GM21825 (cell line): ENCODE measurements at regions not wholly inside any gene's neighbourhood (a gene's known extent, or its start where the extent isn't known, plus 50 kb on each side); places are given as distances from the start of the nearest gene placed in this dataset.
A peak's percentile ranks its signal among the peaks of the same experiment; 100 is the strongest.

Experiments
- ATAC-seq: cut with Tn5 transposase; IDR thresholded peaks from one replicate; pipeline ENCODE4 v1.9.1; 2021; ENCODE audit warnings: mild to moderate bottlenecking, moderate library complexity; ENCODE audit not compliant: unreplicated experiment

DNA sequence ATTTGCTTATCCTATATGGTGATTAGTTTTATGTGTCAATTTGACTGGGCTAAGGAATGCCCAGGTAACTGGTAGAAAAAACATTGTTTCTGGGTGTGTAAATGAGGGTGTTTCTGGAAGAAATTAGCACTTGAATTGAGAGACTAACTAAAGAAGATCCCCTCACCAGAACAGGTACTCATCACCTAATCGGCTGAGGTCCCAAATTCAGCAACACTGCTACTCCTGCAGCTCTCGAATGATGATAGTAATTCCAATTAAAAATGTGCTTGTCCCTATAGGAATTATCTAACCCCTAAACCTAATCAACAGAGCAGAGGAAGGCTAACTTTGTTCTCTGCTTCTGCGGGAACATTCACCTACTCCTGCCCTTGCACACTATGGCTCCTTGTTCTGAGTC, 464.5 kb upstream of the CHST9 start:
- no peak for ATAC-seq

DNA sequence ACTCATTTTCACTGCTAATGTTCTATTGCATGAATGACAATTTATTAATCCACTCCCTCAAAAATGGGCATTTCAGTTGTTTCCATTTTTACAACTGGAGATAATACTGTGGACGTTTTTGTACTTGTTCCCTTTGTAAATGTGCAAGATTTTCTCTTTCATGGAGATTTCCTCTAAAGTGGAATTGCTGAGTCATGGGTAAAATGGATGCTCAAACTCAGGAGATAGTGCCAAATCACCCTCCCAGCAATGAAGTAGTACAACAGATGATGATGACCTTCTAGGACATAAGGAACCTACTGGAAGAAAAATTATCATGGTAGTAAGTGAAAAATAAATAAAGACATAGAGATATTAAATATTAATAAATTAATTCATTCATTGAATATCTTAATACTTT, 460.8 kb upstream of the CHST9 start:
- ATAC-seq: no peak

DNA sequence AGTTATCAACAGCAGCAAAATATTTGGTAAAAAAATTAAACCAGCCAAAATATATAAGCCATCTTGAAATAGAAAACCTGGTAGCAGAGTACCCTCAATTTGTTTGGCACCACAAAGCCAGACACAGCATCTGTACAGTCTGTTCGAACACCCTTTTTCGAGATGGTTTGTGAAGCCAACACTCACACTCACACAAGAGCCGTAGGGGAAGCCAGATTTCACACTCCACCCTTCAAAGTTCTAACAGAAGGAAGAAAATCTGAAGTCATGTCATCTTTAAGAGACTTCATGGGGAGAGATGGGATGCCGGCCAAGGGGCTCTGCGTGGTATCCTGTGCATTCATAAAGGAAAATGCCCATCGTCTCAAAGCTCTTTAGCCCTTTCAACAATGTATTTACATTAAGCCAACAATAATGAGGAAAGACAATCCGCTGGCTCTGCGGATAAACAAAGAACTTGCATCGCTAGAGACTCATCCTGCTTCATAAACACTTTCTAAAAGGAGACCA, 451.5 kb upstream of the CHST9 start:
- ATAC-seq: no peak

DNA sequence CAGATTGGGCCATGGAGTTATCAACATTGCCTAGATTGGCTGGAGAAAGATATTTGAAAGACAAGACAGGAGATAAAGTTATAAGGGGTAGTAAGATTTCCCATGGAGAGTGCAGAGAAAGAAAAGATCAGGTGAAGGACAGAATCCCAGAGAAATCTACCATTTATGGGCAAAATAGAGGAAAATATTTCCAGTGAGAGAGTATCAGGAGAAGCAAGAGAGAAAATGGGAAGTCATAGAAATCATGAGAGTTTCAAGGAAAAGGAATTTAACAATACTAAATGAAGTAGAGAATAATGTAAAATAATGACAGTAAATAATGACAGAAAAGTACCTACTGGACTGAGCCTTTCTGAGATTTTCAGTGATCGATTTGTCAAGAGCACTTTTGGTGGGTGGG, 447.6 kb upstream of the CHST9 start:
- no peak for ATAC-seq

DNA sequence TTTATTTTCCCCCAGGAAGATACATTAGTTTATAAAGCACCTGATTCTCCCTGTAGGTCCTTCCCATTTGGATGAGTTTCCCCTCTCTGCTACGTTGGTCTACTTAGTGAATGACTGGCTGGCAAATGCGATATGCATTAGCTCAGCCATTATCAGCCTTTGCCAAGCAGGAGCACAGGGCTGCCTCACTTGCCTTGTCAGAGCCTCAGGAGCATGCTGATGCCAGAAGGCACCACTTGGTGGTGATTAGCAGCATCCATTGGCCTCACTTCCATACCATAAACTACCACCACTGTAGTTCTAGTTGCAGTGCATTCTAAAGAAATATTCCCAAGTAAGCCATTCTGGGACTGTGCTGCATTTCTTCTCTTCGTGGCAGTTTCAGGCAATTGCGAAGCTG, 442.8 kb upstream of the CHST9 start:
- no peak for ATAC-seq

DNA sequence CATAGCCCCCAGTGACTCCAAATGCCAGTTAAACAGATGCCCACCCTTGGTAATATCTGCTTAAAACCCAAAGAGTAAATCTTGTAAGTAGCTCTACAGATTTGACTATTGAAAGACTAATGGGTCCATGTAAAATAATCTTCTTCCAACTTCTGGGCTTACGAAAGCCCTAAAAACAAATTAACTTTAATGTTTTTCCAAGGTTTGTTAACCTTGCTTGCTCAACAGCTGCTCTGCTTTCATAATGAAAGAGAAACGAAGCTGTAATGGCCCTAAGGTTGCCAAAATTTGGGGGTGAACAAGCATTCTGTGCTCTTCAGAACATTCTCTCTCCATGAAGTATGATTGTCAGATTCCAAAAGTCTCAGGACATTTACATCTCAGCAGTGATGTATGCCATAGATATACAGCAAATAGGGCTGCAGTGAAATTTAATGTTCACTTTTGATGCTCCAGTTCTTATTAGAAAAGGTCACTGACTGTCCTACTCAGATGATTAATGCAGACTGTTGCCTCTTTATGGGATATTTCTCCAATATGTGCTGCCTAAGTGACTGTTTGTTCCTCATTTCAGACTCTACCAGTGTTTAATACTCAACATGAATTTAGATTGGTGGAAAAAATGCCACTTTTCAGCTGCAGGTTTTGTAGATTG, 436.3 kb upstream of the CHST9 start:
- no peak for ATAC-seq

DNA sequence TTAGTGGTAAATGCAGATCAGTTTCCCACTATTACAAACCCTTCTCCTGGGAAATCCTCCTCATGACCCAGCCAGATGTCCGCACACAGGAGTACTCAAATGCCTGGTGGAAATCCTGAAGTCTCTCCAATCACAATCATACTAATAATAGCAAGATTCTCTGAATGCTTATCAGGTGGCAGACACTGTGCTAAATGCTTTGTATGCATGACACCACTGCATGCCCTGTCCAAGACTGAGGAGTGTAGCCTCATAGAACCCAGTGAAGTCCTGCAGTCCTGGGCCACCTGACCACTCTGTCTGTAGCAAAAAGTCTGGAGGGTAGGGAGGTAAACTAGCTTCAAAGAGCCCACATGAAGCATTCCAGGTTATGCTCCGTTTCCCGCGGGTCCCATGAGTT, 434.8 kb upstream of the CHST9 start:
- no peak for ATAC-seq

DNA sequence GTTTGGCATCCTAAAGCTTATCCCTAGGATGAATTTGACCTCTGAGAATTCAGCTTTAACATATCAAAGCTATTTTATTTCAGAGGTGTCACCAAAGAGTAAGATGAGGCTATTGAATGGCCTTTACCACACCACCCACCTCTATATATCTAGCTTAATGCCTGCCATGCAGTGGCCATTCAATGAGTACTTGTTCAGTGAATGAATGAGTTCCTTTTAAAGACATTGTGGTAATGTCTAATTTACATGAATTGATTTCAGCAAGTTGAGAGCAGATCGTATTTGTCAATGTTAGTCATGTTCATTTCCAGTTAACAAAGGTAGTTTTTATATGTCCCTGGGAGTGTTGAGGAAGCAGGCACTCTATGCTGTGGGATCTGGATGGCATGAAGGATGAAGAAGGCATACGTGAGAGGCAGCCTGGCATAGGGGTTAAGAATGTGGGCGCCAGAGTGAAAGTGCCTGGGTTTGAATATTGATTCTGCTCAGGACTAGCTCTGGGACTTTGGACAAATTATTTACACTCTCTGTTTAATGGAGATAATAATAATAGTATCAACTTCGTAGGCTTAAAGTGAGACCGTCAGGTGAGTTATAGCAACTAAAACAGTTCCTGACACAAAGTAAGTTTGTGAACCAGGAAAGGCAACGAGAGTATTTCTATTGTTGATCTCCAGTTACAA, 434.1 kb upstream of the CHST9 start:
- ATAC-seq: no peak

DNA sequence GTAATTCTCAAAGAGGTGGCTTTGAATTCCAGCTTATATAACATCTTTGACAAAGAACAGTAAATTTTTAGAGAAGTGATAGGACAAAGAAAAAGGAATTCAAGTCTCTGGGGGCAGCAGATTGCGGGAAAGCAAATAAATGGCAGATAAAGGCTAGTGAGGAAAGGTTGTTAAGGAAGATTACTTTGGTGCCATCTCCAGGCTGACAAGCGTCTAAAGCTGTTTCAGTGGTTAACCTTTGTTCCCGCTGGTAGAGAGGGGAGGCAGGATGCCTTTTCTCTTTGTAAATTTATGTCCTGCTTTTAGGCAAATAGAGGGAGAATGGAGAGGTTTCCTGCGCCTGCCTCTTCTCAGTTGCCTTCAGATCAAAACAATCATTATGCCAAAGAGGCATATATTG, 431.2 kb upstream of the CHST9 start:
- no peak for ATAC-seq

DNA sequence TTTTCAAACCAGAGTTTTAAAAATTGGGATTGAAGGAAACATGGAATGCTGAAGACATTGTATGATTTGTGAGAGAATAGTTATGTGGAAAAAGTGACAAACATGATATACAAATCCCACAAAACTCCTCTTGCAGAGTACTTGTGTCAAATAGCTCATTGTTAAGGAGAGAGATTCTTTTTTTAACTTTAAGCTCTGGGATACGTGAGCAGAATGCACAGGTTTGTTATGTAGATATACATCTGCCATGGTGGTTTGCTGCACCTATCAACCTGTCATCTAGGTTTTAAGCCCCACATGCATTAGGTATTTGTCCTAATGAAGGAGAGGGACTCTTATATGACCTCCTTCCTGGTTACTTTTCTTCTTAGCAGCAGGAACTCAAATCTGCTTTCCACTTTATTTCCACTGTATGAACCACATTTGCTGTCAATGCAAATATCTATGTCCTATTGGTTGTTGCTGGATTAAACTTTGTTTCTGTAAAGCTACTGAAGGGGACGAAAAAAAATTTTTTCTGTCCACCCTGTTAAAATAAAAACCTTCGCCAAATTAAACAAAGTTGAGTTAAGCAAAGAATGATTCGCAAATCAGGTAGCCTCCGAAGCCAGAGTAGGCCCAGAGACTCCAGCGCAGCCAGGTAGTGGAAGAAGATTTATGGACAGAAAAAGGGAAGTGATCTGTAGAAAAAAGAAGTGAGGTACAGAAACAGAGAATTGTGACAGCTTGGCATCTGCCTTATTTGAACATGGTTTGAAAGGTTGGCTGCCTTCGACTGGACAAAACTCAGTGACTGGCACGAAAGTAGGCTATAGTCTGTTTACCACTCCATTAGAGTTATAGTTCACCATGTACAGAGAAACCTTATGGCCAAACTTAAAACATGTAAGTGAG, 430.1 kb upstream of the CHST9 start:
- ATAC-seq: no peak

DNA sequence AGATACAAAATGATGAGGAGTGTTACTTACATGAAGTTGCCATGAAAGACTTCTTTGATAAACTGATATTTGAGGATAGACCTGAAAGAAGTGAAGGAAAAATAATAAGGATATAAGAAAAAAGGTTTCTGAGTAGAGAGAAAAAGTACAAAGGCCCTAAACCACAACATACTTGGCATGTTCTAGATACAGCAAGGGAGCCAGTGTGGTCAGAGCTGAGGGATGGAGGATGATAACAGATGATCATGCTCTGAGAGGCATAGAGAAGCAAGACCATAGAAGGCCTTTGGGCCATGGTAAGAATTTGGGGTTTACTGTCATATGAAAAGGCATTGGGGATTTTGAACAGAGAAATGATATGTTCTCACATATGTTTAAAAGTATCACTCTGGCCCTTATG, 424.1 kb upstream of the CHST9 start:
- ATAC-seq: no peak

DNA sequence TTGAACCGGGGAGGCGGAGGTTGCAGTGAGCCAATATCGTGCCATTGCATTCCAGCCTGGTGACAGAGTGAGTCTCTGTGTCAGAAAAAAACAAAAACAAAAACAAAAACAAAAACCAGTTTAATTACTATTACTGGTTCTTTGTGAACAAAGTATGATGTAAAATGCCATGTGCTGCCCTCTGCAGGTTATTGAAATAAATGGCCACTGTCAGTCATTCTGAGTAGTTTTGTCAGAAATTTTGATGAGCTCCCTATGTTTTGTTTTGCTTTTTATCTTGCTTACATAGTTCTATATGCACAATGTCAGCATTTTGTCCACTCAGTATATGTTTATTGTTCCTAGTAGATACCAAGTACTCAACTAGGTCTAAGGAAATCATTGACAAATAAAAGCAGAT, 423.6 kb upstream of the CHST9 start:
- ATAC-seq: no peak

DNA sequence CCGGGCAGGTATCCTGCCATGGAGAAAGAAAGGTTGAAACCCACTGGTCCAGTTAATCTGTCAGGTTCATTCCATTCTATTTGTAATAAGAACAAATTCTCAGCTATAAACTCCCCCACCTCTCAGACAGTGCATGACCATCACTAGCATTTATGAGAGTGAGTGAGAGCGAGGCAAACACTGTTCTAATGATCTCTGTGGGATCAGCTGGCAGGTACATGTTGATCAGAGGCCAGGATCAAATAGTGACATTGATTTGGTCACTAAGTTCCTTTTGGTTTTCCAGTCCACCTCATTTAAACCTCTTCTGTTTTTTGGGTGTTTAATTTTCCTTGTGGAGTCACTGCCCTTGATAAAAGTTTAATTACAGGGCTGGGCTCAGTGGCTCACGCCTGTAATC, 423.1 kb upstream of the CHST9 start:
- ATAC-seq: no peak

DNA sequence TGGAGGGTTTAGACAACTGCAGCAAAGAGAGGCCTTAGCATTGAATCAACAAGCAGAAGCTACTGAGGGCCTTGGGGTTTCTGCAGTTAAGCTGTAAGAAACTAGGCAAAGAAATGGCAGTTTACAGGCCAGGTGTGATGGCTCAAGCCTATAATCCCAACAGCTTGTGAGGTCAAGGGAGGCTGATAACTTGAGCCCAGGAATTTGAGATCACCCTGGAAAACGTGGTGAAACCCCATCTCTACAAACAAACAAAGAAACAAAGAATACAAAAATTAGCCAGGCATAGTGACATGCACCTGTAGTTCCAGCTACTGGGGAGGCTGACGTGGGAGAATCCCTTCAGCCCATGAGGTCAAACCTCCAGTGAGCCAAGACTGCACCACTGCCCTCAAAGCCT, 421.6 kb upstream of the CHST9 start:
- no peak for ATAC-seq

DNA sequence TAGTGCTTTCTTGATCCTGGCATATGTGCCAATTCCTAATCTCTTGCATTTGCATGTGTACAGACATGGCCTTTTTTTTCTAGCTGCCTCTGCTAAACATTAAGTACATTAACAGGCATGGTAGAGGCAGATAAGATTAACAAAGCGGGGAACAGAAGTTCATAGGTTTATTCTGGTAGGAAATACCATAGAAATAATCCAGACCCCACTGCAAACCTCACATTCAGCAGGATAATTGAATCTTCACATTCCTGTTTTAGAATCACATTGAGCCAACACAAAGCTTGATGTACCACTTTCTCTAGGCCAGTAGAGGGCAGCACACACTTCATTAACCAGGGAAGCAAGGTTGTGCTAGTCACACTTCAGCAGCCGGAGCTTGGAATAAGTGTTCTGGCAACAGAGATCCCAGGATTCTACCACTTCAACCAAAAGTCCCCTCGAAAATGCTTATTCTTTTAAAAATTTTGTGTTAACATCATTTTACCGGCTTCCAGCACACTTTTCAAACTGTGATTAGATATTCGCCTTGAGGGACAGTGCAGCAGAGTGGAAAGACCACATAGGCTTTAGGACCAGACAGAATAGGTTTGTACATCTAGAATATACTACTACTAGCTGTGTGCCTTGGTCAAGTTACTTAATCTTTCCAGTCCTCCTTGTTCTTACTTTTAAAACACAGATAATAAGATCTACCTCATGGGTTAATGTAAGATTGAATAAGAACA, 420.2 kb upstream of the CHST9 start:
- ATAC-seq: peak; percentile 80

DNA sequence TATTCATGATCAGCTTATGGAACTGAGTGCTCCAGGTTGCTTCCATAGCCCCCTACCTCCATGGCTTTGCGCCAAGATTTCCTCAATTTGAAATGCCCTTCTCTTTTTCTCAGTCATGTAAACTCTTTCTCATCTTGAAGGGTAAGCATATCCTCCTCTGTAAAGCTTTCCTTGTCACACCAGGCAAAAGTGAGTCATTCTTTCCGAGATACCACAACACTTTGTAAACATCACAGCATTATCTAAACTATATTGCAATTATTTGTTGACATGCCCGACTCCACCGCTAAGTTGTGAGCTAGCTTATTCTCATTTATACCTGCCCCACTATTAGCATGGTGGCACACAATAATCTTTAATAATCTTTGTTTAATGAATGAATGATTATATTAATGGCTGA, 419.5 kb upstream of the CHST9 start:
- ATAC-seq: no peak

DNA sequence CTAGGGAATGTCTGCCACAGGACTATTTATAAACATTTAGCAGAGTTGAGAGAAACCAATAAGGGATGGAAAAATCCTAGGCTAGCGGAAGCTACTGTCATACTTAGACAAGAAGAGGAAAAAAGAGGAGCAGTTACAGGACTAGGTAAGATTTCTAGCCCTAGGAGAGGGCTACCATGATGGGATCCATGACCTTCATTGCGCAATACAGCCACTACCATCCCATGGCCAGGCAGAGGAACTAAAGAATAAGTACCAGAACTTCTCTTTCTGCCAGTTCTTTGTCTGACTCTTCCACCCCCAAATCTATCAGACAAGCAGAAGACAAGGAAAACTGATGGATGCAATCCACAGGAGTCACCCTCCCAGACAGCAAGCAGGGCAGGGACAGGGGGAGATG, 417.0 kb upstream of the CHST9 start:
- ATAC-seq: no peak

DNA sequence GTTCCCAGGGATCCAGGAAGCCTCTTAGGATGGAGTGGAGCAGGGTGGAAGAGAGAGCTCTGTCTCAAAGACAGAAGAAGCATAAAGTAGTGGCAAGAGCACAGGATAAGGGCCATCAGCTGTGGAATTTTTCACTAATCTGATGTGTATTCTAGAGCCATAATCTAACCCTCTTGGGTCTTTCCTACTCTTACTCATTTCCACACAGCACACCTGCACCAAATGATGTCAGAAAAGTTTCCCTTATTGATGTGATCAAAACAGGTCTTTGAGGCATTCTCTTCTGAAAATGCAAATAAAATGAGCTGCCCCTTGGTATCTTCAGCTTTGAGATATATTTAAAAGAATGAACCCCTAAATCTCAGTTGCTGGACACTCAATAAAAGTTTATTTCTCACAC, 415.1 kb upstream of the CHST9 start:
- ATAC-seq: no peak

DNA sequence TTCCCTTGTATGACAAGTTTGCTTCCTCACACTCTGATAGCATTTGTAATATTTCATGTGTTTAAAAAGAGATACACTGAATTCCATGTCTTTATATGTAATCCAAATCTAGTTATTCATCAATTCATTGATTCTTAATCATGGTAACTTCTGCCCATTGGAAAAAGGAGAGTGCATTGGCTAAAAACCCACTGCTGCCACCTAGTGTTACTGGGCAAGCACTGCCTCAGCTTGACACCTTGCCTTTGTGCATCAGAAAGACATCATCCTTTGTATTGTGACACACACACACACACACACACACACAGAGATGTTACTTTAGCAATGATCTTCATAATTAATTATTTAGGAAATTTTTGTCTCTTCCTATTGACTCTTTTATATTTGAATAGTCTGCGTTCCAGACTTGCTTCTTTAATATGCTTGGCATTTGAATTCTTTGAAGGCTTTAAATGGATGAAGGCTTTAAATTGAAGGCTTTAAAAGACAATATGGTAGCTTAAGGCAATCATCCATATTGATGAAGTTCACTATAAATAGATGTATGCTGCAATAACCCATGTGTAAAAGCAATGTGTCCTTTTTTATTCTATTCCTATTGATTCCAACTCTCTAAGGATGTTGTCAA, 414.2 kb upstream of the CHST9 start:
- peak; percentile 54 for ATAC-seq

DNA sequence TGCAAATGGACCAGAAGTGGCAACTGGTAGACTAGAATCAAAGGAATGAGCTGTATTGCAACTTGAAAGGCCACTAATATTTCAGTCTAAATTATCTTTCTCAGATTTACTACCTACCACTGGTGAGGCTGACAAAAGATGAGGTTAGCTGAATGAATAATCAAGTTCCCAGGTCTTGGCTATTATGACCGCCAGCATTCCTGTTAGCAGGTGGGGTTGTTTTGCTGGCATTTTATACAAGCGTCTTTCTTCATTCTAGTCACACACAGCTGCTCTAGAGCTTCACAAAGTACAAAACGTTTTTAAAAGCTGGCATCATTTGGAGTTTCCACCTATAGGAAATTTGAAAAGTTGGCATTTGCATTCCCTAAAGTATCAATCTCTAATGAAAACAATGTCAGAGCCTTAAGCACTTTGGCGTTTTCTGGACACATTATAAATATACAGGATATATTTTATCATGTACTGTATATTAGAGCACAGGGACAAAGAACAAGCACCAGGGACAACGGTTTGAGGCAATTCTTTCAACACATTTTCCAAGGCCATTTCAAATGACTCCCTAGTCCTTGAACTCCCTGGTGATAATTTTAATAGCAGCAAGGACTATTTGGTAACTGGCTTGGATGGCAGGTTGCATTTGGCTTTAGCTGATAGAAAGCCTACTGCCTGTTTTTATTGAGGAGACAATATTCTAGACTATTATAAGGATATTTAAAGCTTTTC, 410.2 kb upstream of the CHST9 start:
- no peak for ATAC-seq
